Activated CD8-positive, alpha-beta T cell treated with anti-CD3 and anti-CD28 coated beads for 36 hours (primary cell): ENCODE measurements at regions not wholly inside any gene's neighbourhood (a gene's known extent, or its start where the extent isn't known, plus 50 kb on each side); places are given as distances from the start of the nearest gene placed in this dataset.

ENCODE experiments used
- ATAC-seq: fragments of 200-7000 bp; cut with Tn5 transposase; one replicate; pipeline ENCODE4 v1.10.0; 2021; ENCODE audit warnings: mild to moderate bottlenecking, moderate library complexity
- CTCF ChIA-PET: fragments of 350-600 bp; sonication (Branson Sonifier 250); formaldehyde crosslinking; loops from one replicate; lab custom pipeline; 2021; ENCODE audit warnings: antibody characterized with exemption; lab: Charles Lee
- POLR2A ChIA-PET: fragments of 350-600 bp; sonication (Branson Sonifier 250); formaldehyde crosslinking; loops from one replicate; lab custom pipeline; 2021; ENCODE audit warnings: antibody characterized with exemption; lab: Charles Lee
- DNase-seq: peaks from one replicate; pipeline ENCODE4 v3.0.0-alpha.2; 2020
- H3K27ac Mint-ChIP-seq: one replicate; pipeline ENCODE4 v1.8.0; 2021; ENCODE audit warnings: mild to moderate bottlenecking, mixed read lengths
- H3K27me3 Mint-ChIP-seq: one replicate; pipeline ENCODE4 v1.8.0; 2021; ENCODE audit warnings: mixed read lengths
- H3K36me3 Mint-ChIP-seq: one replicate; pipeline ENCODE4 v1.8.0; 2021; ENCODE audit warnings: low read depth, mixed read lengths
- H3K4me1 Mint-ChIP-seq: one replicate; pipeline ENCODE4 v1.8.0; 2021; ENCODE audit warnings: low read depth, mixed read lengths
- H3K4me3 Mint-ChIP-seq: one replicate; pipeline ENCODE4 v1.8.0; 2021; ENCODE audit warnings: mild to moderate bottlenecking, moderate library complexity, mixed read lengths
- H3K9me3 Mint-ChIP-seq: one replicate; pipeline ENCODE4 v1.8.0; 2021; ENCODE audit warnings: mixed read lengths
- CTCF ChIP-seq: fragments of 200-600 bp; IDR thresholded peaks from one replicate; pipeline ENCODE4 v1.8.0; 2022; ENCODE audit warnings: antibody characterized with exemption, mild to moderate bottlenecking
- intact Hi-C: fragments of 100-400 bp; cut with micrococcal nuclease; formaldehyde crosslinking; loops from one replicate; pipeline ENCODE4 v1.10.0; 2022

GRCh38 chr4:10256203-10256602 lies 139.6 kb upstream of the WDR1 start:
- DNase-seq = no peak
- ChIA-PET CTCF (interaction anchor here (1.8 kb wide), 1 partner anchor 10 kb away, joined by 4 read pairs; no protein-coding TSS in a partner anchor), POLR2A (interaction anchor here (0.7 kb wide), 1 partner anchor 44 kb away, joined by 3 read pairs; no protein-coding TSS in a partner anchor)
- Mint-ChIP-seq H3K36me3 (no peaks in the 10 kb centered on the region), H3K27me3 (peaks cover 4% of the 10 kb centered on the region), H3K4me3 (no peak overlapping the region), H3K27ac (no peak overlapping the region), H3K4me1 (no peaks in the 10 kb centered on the region), H3K9me3 (no peaks in the 10 kb centered on the region)
- intact Hi-C loops = no loop called here
- no peak for ATAC-seq
- TF ChIP-seq CTCF = no peak

GRCh38 chr4:10253765-10254164 lies 137.2 kb upstream of the WDR1 start:
- no peak for TF ChIP-seq CTCF
- H3K36me3 Mint-ChIP-seq = no peaks in the 10 kb centered on the region
- intact Hi-C loops = no loop called here
- ChIA-PET POLR2A (no interaction called here), CTCF (interaction anchor here (1.1 kb wide), 1 partner anchor 207 kb away, joined by 3 read pairs; no protein-coding TSS in a partner anchor)
- DNase-seq (no peak), ATAC-seq (no peak)
- H3K4me1 Mint-ChIP-seq = no peaks in the 10 kb centered on the region
- H3K4me3 Mint-ChIP-seq = no peak overlapping the region
- H3K27me3 Mint-ChIP-seq = peaks cover 6% of the 10 kb centered on the region
- no peak overlapping the region for H3K27ac Mint-ChIP-seq
- H3K9me3 Mint-ChIP-seq = no peaks in the 10 kb centered on the region

- Mint-ChIP-seq H3K27ac (no peak overlapping the region), H3K27me3 (peaks cover 5% of the 10 kb centered on the region), H3K9me3 (no peaks in the 10 kb centered on the region), H3K36me3 (no peaks in the 10 kb centered on the region), H3K4me1 (no peaks in the 10 kb centered on the region), H3K4me3 (no peak overlapping the region)
- ATAC-seq (no peak), DNase-seq (no peak)
- no peak for TF ChIP-seq CTCF
- POLR2A ChIA-PET = no interaction called here
- intact Hi-C loops = no loop called here
- CTCF ChIA-PET = no interaction called here
Measured at GRCh38 chr4:10245751-10246150, 129.2 kb upstream of the WDR1 start.

GRCh38 chr4:10243856-10244255 lies 127.3 kb upstream of the WDR1 start:
- no peaks in the 10 kb centered on the region for H3K4me1 Mint-ChIP-seq
- intact Hi-C loops = no loop called here
- no peak for TF ChIP-seq CTCF
- H3K27me3 Mint-ChIP-seq = peaks cover 3% of the 10 kb centered on the region
- DNase-seq = no peak
- H3K9me3 Mint-ChIP-seq = no peaks in the 10 kb centered on the region
- ChIA-PET POLR2A (interaction anchor here (0.6 kb wide), 1 partner anchor 115 kb away, joined by 3 read pairs; no protein-coding TSS in a partner anchor), CTCF (no interaction called here)
- H3K27ac Mint-ChIP-seq = no peak overlapping the region
- no peak overlapping the region for H3K4me3 Mint-ChIP-seq
- no peaks in the 10 kb centered on the region for H3K36me3 Mint-ChIP-seq
- no peak for ATAC-seq

- CTCF ChIA-PET = no interaction called here
Measured at GRCh38 chr4:10240691-10241090, 124.1 kb upstream of the WDR1 start.

More at GRCh38 chr4:10240691-10241090, 124.1 kb upstream of the WDR1 start:
- no peak for DNase-seq
- TF ChIP-seq CTCF = no peak
- H3K27ac Mint-ChIP-seq = no peak overlapping the region
- POLR2A ChIA-PET = no interaction called here
- no peaks in the 10 kb centered on the region for H3K36me3 Mint-ChIP-seq
- ATAC-seq = no peak
- no peaks in the 10 kb centered on the region for H3K27me3 Mint-ChIP-seq
- no peak overlapping the region for H3K4me3 Mint-ChIP-seq
- no peaks in the 10 kb centered on the region for H3K9me3 Mint-ChIP-seq
- intact Hi-C loops = no loop called here
- H3K4me1 Mint-ChIP-seq = no peaks in the 10 kb centered on the region
